ENCODE measurements at regions not wholly inside any gene's neighbourhood (a gene's known extent, or its start where the extent isn't known, plus 50 kb on each side); places are given as distances from the start of the nearest gene placed in this dataset.

- no peak for TF ChIP-seq CTCF (IDR thresholded peaks at IDR 0.05; ENCODE audit: poor library complexity, severe bottlenecking)
- no peak for TF ChIP-seq EZH2 (IDR thresholded peaks at IDR 0.05; ENCODE audit: borderline replicate concordance, insufficient read depth, low read length, poor library complexity, severe bottlenecking)
- TF ChIP-seq MXI1 (conservative IDR thresholded peaks at IDR 0.05; ENCODE audit: poor library complexity, severe bottlenecking): no peak
- no peak for TF ChIP-seq POLR2AphosphoS5 (IDR thresholded peaks at IDR 0.05)
- TF ChIP-seq RAD21 (conservative IDR thresholded peaks at IDR 0.05): no peak
- no peak for TF ChIP-seq TAF1 (IDR thresholded peaks at IDR 0.05; ENCODE audit: low read depth)
- no peak for TF ChIP-seq REST (IDR thresholded peaks at IDR 0.05; ENCODE audit: borderline replicate concordance)
Measured at GRCh38 chr11:115564851-115565250, 60.6 kb upstream of the CADM1 start.

All from neural cell (in vitro differentiated cells).